ENCODE measurements at regions not wholly inside any gene's neighbourhood (a gene's known extent, or its start where the extent isn't known, plus 50 kb on each side); places are given as distances from the start of the nearest gene placed in this dataset.

DNA sequence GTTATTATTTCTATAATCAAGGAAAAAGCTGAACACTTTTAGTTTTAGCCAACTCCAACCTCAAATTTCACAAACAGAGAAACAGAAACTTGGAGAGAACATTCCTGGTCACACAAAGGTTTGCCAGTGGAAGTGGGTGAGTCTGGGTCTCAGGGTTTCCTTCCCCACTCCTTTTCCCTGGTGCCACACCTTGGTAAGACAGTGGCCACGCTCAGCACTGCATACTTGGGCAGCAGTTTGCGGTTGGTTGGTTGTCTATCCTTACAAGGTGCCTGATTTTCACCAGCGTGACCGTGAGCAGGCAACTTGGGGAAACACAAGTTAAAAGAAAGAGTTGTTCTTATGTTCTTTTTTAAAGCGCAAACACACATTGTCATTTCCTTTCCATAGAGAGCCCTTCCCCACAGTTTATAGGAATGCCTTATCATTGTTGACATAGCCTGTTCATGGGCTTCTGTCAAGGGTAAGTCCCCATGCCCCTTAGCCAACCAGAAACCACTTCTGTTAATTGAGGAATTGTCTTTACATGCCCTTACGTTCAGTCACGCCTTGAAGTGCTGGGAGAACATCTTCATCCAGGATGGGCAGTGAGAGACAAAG lies 82.2 kb downstream of the RIN2 start:
- FAIRE-seq = no peak

DNA sequence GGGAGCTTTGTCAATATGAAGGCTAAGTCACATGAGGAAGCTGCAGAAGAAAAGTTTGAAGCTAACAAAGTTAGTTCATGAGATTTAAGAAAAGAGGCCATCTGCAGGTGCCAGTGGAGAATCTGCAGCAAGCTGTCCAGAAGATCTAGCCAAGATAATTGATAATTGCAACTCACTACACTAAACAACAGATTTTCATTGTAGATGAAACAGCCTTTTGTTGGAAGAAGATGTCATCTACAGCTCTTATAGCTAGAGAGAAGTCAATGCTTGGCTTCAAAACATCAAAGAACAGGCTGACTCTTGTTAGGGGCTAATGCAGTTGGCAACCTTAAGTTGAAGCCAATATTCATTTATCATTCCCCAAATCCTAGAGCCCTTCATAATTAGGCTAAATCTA lies 83.7 kb downstream of the RIN2 start:
- Histone ChIP-seq H3K27ac (ENCODE audit: extremely low read length, insufficient read depth, low read length) (no peak overlapping the region), H2AFZ (ENCODE audit: low read length) (no peak overlapping the region), H3K9me3 (ENCODE audit: low read length) (no peaks in the 10 kb centered on the region), H3K36me3 (replicated peaks in 1 of 2; ENCODE audit: control insufficient read depth in 1 of 2, insufficient read depth in 2 of 2, low read length in 2 of 2) (no peaks in the 10 kb centered on the region), H4K20me1 (ENCODE audit: insufficient read depth, low read length) (no peaks in the 10 kb centered on the region), H3K4me2 (ENCODE audit: low read depth, low read length) (no peak overlapping the region), H3K4me1 (ENCODE audit: insufficient read depth, low read length) (no peaks in the 10 kb centered on the region), H3K9ac (ENCODE audit: insufficient read depth, low read depth, low read length) (no peak overlapping the region), H3K27me3 (ENCODE audit: control insufficient read depth in 1 of 2, insufficient read depth in 2 of 2, low read length in 2 of 2) (no peaks in the 10 kb centered on the region; a peak in 1 of 5 replicates), H3K79me2 (ENCODE audit: insufficient read depth, low read length) (no peaks in the 10 kb centered on the region), H3K4me3 (replicated peaks in 1 of 3; ENCODE audit: insufficient read depth in 1 of 3, low read depth in 2 of 3, low read length in 3 of 3) (no peak overlapping the region)
- TF ChIP-seq POLR2AphosphoS2 (IDR thresholded peaks at IDR 0.05; ENCODE audit: low read depth, low read length) (no peak), ATF7-NPFF (CRISPR knock-in tag; IDR thresholded peaks at IDR 0.05; ENCODE audit: low read depth) (no peak), CCAR2 (optimal IDR thresholded peaks at IDR 0.05; ENCODE audit: low read depth, low read length) (no peak), ZNF792 (CRISPR knock-in tag; IDR thresholded peaks at IDR 0.05) (no peak), HNRNPUL1 (IDR thresholded peaks at IDR 0.05; ENCODE audit: low read depth, low read length) (no peak), CHD4 (IDR thresholded peaks at IDR 0.05; ENCODE audit: borderline replicate concordance, low read length) (no peak), CHCHD3 (CRISPR knock-in tag; IDR thresholded peaks at IDR 0.05) (no peak), ZNF607 (CRISPR knock-in tag; IDR thresholded peaks at IDR 0.05; ENCODE audit: borderline replicate concordance) (no peak), SALL2 (CRISPR knock-in tag; IDR thresholded peaks at IDR 0.05) (no peak), ZSCAN29 (CRISPR knock-in tag; conservative IDR thresholded peaks at IDR 0.05) (no peak), FOXO1 (CRISPR knock-in tag; IDR thresholded peaks at IDR 0.05) (no peak), ZNF563 (CRISPR knock-in tag; IDR thresholded peaks at IDR 0.05) (no peak), ZNF207 (IDR thresholded peaks at IDR 0.05; ENCODE audit: borderline replicate concordance) (no peak)
- TF ChIP-seq, protein P1, sequence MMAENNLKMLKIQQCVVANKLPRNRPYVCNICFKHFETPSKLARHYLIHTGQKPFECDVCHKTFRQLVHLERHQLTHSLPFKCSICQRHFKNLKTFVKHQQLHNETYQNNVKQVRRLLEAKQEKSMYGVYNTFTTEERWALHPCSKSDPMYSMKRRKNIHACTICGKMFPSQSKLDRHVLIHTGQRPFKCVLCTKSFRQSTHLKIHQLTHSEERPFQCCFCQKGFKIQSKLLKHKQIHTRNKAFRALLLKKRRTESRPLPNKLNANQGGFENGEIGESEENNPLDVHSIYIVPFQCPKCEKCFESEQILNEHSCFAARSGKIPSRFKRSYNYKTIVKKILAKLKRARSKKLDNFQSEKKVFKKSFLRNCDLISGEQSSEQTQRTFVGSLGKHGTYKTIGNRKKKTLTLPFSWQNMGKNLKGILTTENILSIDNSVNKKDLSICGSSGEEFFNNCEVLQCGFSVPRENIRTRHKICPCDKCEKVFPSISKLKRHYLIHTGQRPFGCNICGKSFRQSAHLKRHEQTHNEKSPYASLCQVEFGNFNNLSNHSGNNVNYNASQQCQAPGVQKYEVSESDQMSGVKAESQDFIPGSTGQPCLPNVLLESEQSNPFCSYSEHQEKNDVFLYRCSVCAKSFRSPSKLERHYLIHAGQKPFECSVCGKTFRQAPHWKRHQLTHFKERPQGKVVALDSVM (CRISPR knock-in tag; IDR thresholded peaks at IDR 0.05) = no peak
- TF ChIP-seq, protein P2, sequence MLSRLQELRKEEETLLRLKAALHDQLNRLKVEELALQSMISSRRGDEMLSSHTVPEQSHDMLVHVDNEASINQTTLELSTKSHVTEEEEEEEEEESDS (CRISPR knock-in tag; IDR thresholded peaks at IDR 0.05; ENCODE audit: borderline replicate concordance) = no peak
- DNase-seq (ENCODE audit: low spot score) = no peak
- BruUV-seq (replicated peaks) = no TSS peak
- ATAC-seq = no peak
- in situ Hi-C loops (cut with HindIII; ENCODE audit: extremely low pct_ligation_motif_present, low pct_unique_long_range_greater_than_20kb) = no loop called here
- ChIA-PET POLR2A (no interaction called here), CTCF (ENCODE audit: low intra/inter-chr PET ratio, low total read pairs) (no interaction called here)
- FAIRE-seq = no peak
- intact Hi-C loops (cut with micrococcal nuclease; ENCODE audit: unreplicated experiment) = no loop called here

More for the DNA sequence above, 82.2 kb downstream of the RIN2 start:
- TF ChIP-seq ZNF616 (CRISPR knock-in tag; IDR thresholded peaks at IDR 0.05; ENCODE audit: low read depth) = no peak
- no peak for TF ChIP-seq IKZF4 (CRISPR knock-in tag; IDR thresholded peaks at IDR 0.05; ENCODE audit: borderline replicate concordance, low read depth, not compliant biosample characterization)
- no peak for TF ChIP-seq ZBTB8A (CRISPR knock-in tag; IDR thresholded peaks at IDR 0.05; ENCODE audit: borderline replicate concordance, low read depth)
- no peak for TF ChIP-seq ZNF17 (CRISPR knock-in tag; IDR thresholded peaks at IDR 0.05)
- ChIA-PET POLR2A (no interaction called here), CTCF (ENCODE audit: low intra/inter-chr PET ratio, low total read pairs) (no interaction called here)
- no peaks in the 10 kb centered on the region; a peak in 1 of 5 replicates for H3K27me3 ChIP-seq (ENCODE audit: control insufficient read depth in 1 of 2, insufficient read depth in 2 of 2, low read length in 2 of 2)
- no peak overlapping the region for H3K27ac ChIP-seq (ENCODE audit: extremely low read length, insufficient read depth, low read length)
- BruUV-seq (replicated peaks) = no TSS peak
- 66% methylated on average over 7 of the region's 7 CpGs for WGBS (ENCODE audit: low lambda C conversion rate)
- intact Hi-C loops (cut with micrococcal nuclease; ENCODE audit: unreplicated experiment) = no loop called here
- H3K9me3 ChIP-seq (ENCODE audit: low read length) = no peaks in the 10 kb centered on the region
- no peaks in the 10 kb centered on the region for H3K36me3 ChIP-seq (replicated peaks in 1 of 2; ENCODE audit: control insufficient read depth in 1 of 2, insufficient read depth in 2 of 2, low read length in 2 of 2)
- no peaks in the 10 kb centered on the region for H4K20me1 ChIP-seq (ENCODE audit: insufficient read depth, low read length)
- H3K79me2 ChIP-seq (ENCODE audit: insufficient read depth, low read length) = no peaks in the 10 kb centered on the region
- no peak overlapping the region for H3K4me3 ChIP-seq (replicated peaks in 1 of 3; ENCODE audit: insufficient read depth in 1 of 3, low read depth in 2 of 3, low read length in 3 of 3)
- no peak for ATAC-seq
- no peaks in the 10 kb centered on the region for H3K4me1 ChIP-seq (ENCODE audit: insufficient read depth, low read length)
- H3K9ac ChIP-seq (ENCODE audit: insufficient read depth, low read depth, low read length) = no peak overlapping the region
- no peak for DNase-seq (ENCODE audit: low spot score)
- in situ Hi-C loops (cut with HindIII; ENCODE audit: extremely low pct_ligation_motif_present, low pct_unique_long_range_greater_than_20kb) = no loop called here
- H3K4me2 ChIP-seq (ENCODE audit: low read depth, low read length) = no peak overlapping the region
- H2AFZ ChIP-seq (ENCODE audit: low read length) = no peak overlapping the region

Measured in HepG2 (cell line).